HepG2 (cell line): ENCODE measurements at regions not wholly inside any gene's neighbourhood (a gene's known extent, or its start where the extent isn't known, plus 50 kb on each side); places are given as distances from the start of the nearest gene placed in this dataset.

Experiments used
- ARNT ChIP-seq: fragments of 450-650 bp; IDR thresholded peaks from 2 replicates; pipeline ENCODE4 v1.6.1; 2017
- HCFC1 ChIP-seq: fragments of 150-350 bp; IDR thresholded peaks from 2 replicates; pipeline ENCODE4 v1.6.1; 2014; ENCODE audit warnings: low read depth, low read length
- NBN ChIP-seq: fragments of 450-650 bp; conservative IDR thresholded peaks from 2 replicates; pipeline ENCODE4 v1.6.1; 2017
- NR2F1 ChIP-seq, 2 experiments: fragments of 450-650 bp in 1 of 2; formaldehyde crosslinking in 1 of 2; IDR thresholded peaks; 2 replicates each; pipeline versions ENCODE4 v1.5.0 to v1.6.1; 2016 to 2020; ENCODE audit warnings: mild to moderate bottlenecking in 1 of 2, missing compliant biosample characterization in 1 of 2, missing genetic modification reagents in 1 of 2, moderate library complexity in 1 of 2
- POLR2A ChIP-seq, 2 experiments: IDR thresholded peaks; 2 replicates each; pipeline ENCODE4 v1.6.1; 2011; ENCODE audit warnings: low read depth in 2 of 2, low read length in 2 of 2, mild to moderate bottlenecking in 1 of 2, moderate library complexity in 1 of 2; ENCODE audit not compliant: insufficient read depth in 1 of 2
- POLR2AphosphoS5 ChIP-seq: IDR thresholded peaks from 2 replicates; pipeline ENCODE4 v1.6.1; 2012; ENCODE audit warnings: low read depth, low read length
- RAD21 ChIP-seq: fragments of 450-650 bp; formaldehyde crosslinking; IDR thresholded peaks from 2 replicates; pipeline ENCODE4 v1.5.0; 2020; ENCODE audit warnings: mild to moderate bottlenecking
- USF2 ChIP-seq, 2 experiments: sonication (generic) in 1 of 2; formaldehyde crosslinking in 1 of 2; IDR thresholded peaks; 2 replicates each; pipeline versions ENCODE4 v1.5.1 to v1.6.1; 2011 to 2020; ENCODE audit warnings: borderline replicate concordance in 1 of 2, low read depth in 1 of 2, low read length in 1 of 2, mild to moderate bottlenecking in 1 of 2, missing genetic modification reagents in 1 of 2, moderate library complexity in 1 of 2
- ZBTB14 ChIP-seq: sonication (generic); formaldehyde crosslinking; IDR thresholded peaks from 2 replicates; pipeline ENCODE4 v1.4.0; 2020; ENCODE audit warnings: missing genetic modification reagents
- ZC3H4 ChIP-seq: sonication (generic); formaldehyde crosslinking; IDR thresholded peaks from 2 replicates; pipeline ENCODE4 v1.4.0; 2020; ENCODE audit warnings: missing genetic modification reagents, borderline replicate concordance
- ZNF546 ChIP-seq: sonication (generic); formaldehyde crosslinking; conservative IDR thresholded peaks from 2 replicates; pipeline ENCODE4 v1.8.1; 2023; ENCODE audit warnings: mild to moderate bottlenecking, missing genetic modification reagents
- ZSCAN29 ChIP-seq: sonication (generic); formaldehyde crosslinking; conservative IDR thresholded peaks from 2 replicates; pipeline ENCODE4 v1.4.0; 2020; ENCODE audit warnings: mild to moderate bottlenecking, missing genetic modification reagents

GRCh38 chr2:200032895-200033294 is 77.5 kb downstream of the MAIP1 start:
- TF ChIP-seq HCFC1: no peak
- no peak for TF ChIP-seq ZC3H4
- TF ChIP-seq ZNF546 (CRISPR knock-in tag): no peak
- no peak for TF ChIP-seq NR2F1 (CRISPR knock-in tag; IDR thresholded peaks at IDR 0.05)
- TF ChIP-seq RAD21 (CRISPR knock-in tag): no peak
- no peak for TF ChIP-seq ZBTB14 (CRISPR knock-in tag)
- TF ChIP-seq NBN: no peak
- TF ChIP-seq ARNT: no peak
- TF ChIP-seq POLR2A (IDR thresholded peaks at IDR 0.05; ENCODE audit: insufficient read depth in 1 of 2, low read depth in 2 of 2, low read length in 2 of 2): no peak
- no peak for TF ChIP-seq POLR2AphosphoS5
- no peak for TF ChIP-seq ZSCAN29 (CRISPR knock-in tag)
- TF ChIP-seq USF2 (IDR thresholded peaks at IDR 0.05; ENCODE audit: low read depth, low read length): no peak
- no peak for TF ChIP-seq USF2 (CRISPR knock-in tag; IDR thresholded peaks at IDR 0.05; ENCODE audit: borderline replicate concordance)
